Keratinocyte (primary cell): ENCODE measurements at regions not wholly inside any gene's neighbourhood (a gene's known extent, or its start where the extent isn't known, plus 50 kb on each side); places are given as distances from the start of the nearest gene placed in this dataset.

Source experiments
- CTCF ChIP-seq, 3 experiments: IDR thresholded peaks in 1 of 3; conservative IDR thresholded peaks in 1 of 3; optimal IDR thresholded peaks in 1 of 3; 2 replicates in 2 of 3; 3 replicates in 1 of 3; pipeline versions ENCODE3 to v1.5.1; 2011; ENCODE audit warnings: low read length in 3 of 3, mild to moderate bottlenecking in 3 of 3, moderate library complexity in 2 of 3, control low read depth in 1 of 3, inconsistent platforms in 1 of 3; ENCODE audit not compliant: insufficient read depth in 2 of 3; ENCODE audit errors: extremely low read depth in 1 of 3
- EZH2 ChIP-seq: IDR thresholded peaks from one replicate; pipeline ENCODE4 v1.6.1; 2012; ENCODE audit warnings: inconsistent platforms, mild to moderate bottlenecking, low read length, moderate library complexity

GRCh38 chr4:163665101-163665500, 170.6 kb downstream of the TMA16 start:
- TF ChIP-seq CTCF (optimal IDR thresholded peaks at IDR 0.05 in 1 of 3, IDR thresholded peaks at IDR 0.05 in 1 of 3, conservative IDR thresholded peaks at IDR 0.05 in 1 of 3; ENCODE audit: extremely low read depth in 1 of 3, insufficient read depth in 2 of 3, low read length in 3 of 3) (no peak), EZH2 (no peak)
